Tibial nerve (tissue), 4 donors: ENCODE measurements at regions not wholly inside any gene's neighbourhood (a gene's known extent, or its start where the extent isn't known, plus 50 kb on each side); places are given as distances from the start of the nearest gene placed in this dataset.

Source experiments
- DNase-seq, 2 donors: peaks; one replicate each; pipeline ENCODE4 v3.0.0-alpha.2; 2019; ENCODE audit warnings: low spot score in 2 of 2
- H3K27ac ChIP-seq, 4 donors: fragments of 200-600 bp; sonication (generic) in 3 of 4; one replicate each; pipeline ENCODE4 v1.5.1; 2017 to 2019; ENCODE audit warnings: mild to moderate bottlenecking in 1 of 4
- H3K27me3 ChIP-seq, 2 donors: fragments of 200-600 bp; sonication (generic) in 1 of 2; one replicate each; pipeline versions ENCODE4 v1.5.1 to v1.6.0; 2017 to 2019
- H3K36me3 ChIP-seq, 3 donors: fragments of 200-600 bp; sonication (generic); one replicate each; pipeline ENCODE4 v1.5.1; 2018 to 2019
- H3K4me1 ChIP-seq, 4 donors: fragments of 200-600 bp; sonication (generic) in 3 of 4; one replicate each; pipeline ENCODE4 v1.5.1; 2017 to 2019
- H3K4me3 ChIP-seq, 4 donors: fragments of 200-600 bp; sonication (generic) in 3 of 4; one replicate each; pipeline ENCODE4 v1.5.1; 2017 to 2019; ENCODE audit warnings: mild to moderate bottlenecking in 1 of 4, moderate library complexity in 1 of 4
- H3K9me3 ChIP-seq, 4 donors: fragments of 200-600 bp; sonication (generic) in 3 of 4; one replicate each; pipeline ENCODE4 v1.5.1; 2017 to 2019
- CTCF ChIP-seq, 5 experiments: fragments of 200-600 bp in 3 of 5; fragments of 450-650 bp in 2 of 5; sonication (generic) in 3 of 5; IDR thresholded peaks; one replicate each; pipeline ENCODE4 v1.5.1; 2016 to 2019; ENCODE audit warnings: antibody characterized with exemption in 5 of 5, mild to moderate bottlenecking in 3 of 5, moderate library complexity in 2 of 5
- EP300 ChIP-seq, 2 donors: sonication (generic); formaldehyde crosslinking; IDR thresholded peaks; one replicate each; pipeline ENCODE4 v1.6.1; 2017; ENCODE audit warnings: antibody characterized with exemption in 2 of 2, mild to moderate bottlenecking in 1 of 2
- POLR2A ChIP-seq, 2 donors: fragments of 450-650 bp; IDR thresholded peaks; one replicate each; pipeline ENCODE4 v1.6.1; 2017; ENCODE audit warnings: antibody characterized with exemption in 2 of 2, mild to moderate bottlenecking in 2 of 2, moderate library complexity in 2 of 2
- WGBS, 2 donors: methylation state at CpG; one replicate each; pipeline ENCODE4 v1.1.5; 2018; 5-methylcytosine and 5-hydroxymethylcytosine counted together

- WGBS, 2 donors = 39 to 96% methylated on average over 1 of the region's 1 CpG
- DNase-seq = no peak
- no peaks in the 10 kb centered on the region for H3K36me3 ChIP-seq
- H3K27ac ChIP-seq = no peak overlapping the region
- no peaks in the 10 kb centered on the region for H3K27me3 ChIP-seq
- no peak for TF ChIP-seq POLR2A (IDR thresholded peaks at IDR 0.05)
- no peak for TF ChIP-seq EP300 (IDR thresholded peaks at IDR 0.05)
- TF ChIP-seq CTCF (IDR thresholded peaks at IDR 0.05) = no peak
- H3K4me1 ChIP-seq = no peaks in the 10 kb centered on the region
- no peak overlapping the region for H3K4me3 ChIP-seq
- H3K9me3 ChIP-seq = peaks cover 0 to 14% (median 0%) of the 10 kb centered on the region in 4 donors
These were observed 292.9 kb downstream of the GABRG2 start for GRCh38 chr5:162360373-162360931.

GRCh38 chr5:162372256-162372655 is 304.7 kb downstream of the GABRG2 start:
- Histone ChIP-seq H3K4me3 (peak overlapping the region in 1 of 4 donors; percentile 2), H3K27ac (no peak overlapping the region), H3K4me1 (peaks cover 0 to 4% (median 0%) of the 10 kb centered on the region in 4 donors), H3K27me3 (no peaks in the 10 kb centered on the region), H3K9me3 (peaks cover 0 to 10% (median 0%) of the 10 kb centered on the region in 4 donors), H3K36me3 (no peaks in the 10 kb centered on the region)
- DNase-seq = no peak
- WGBS, 2 donors = 28 to 33% methylated on average over 3 of the region's 3 CpGs
- TF ChIP-seq EP300 (IDR thresholded peaks at IDR 0.05) = no peak

DNA sequence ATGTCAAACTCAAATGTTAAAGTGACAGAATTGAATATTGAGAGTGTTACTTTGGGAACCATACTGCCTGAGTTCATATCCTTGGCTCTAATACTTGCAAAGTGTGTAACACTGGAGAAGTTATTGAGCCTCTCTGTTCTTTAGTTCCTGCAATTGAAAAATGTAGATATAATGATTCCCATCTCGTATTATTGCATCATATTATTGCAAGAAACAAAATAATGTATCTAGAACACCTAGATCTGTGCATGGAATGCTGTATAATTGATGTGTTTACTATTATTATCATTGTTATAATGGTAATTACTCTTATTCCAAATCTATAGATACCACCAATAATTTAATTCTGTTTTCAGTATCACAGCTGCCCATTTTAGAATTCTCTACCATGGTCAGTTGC is 310.3 kb downstream of the GABRG2 start:
- H3K9me3 ChIP-seq = no peaks in the 10 kb centered on the region
- H3K27ac ChIP-seq = no peak overlapping the region
- TF ChIP-seq POLR2A (IDR thresholded peaks at IDR 0.05) = no peak
- no peak for TF ChIP-seq CTCF (IDR thresholded peaks at IDR 0.05)
- TF ChIP-seq EP300 (IDR thresholded peaks at IDR 0.05) = no peak
- H3K4me3 ChIP-seq = no peak overlapping the region
- no peak for DNase-seq
- WGBS, 2 donors = 45 to 62% methylated on average over 1 of the region's 1 CpG
- peaks cover 0 to 3% (median 0%) of the 10 kb centered on the region in 4 donors for H3K4me1 ChIP-seq
- H3K36me3 ChIP-seq = no peaks in the 10 kb centered on the region
- no peaks in the 10 kb centered on the region for H3K27me3 ChIP-seq

GRCh38 chr5:162382839-162383238 is 315.3 kb downstream of the GABRG2 start:
- no peak for DNase-seq
- Histone ChIP-seq H3K4me1 (peaks cover 0 to 3% (median 0%) of the 10 kb centered on the region in 4 donors), H3K9me3 (no peaks in the 10 kb centered on the region), H3K27ac (no peak overlapping the region), H3K4me3 (no peak overlapping the region), H3K36me3 (no peaks in the 10 kb centered on the region), H3K27me3 (no peaks in the 10 kb centered on the region)
- no peak for TF ChIP-seq CTCF (IDR thresholded peaks at IDR 0.05)
- TF ChIP-seq EP300 (IDR thresholded peaks at IDR 0.05) = no peak
- no peak for TF ChIP-seq POLR2A (IDR thresholded peaks at IDR 0.05)
- WGBS, 2 donors = 63 to 86% methylated on average over 3 of the region's 3 CpGs

- no peaks in the 10 kb centered on the region for H3K36me3 ChIP-seq
- H3K4me3 ChIP-seq = no peak overlapping the region
- peaks cover 0 to 3% (median 0%) of the 10 kb centered on the region in 4 donors for H3K4me1 ChIP-seq
- 77 to 79% methylated on average over 2 of the region's 2 CpGs for WGBS, 2 donors
- TF ChIP-seq POLR2A (IDR thresholded peaks at IDR 0.05) = no peak
- no peak for TF ChIP-seq EP300 (IDR thresholded peaks at IDR 0.05)
- TF ChIP-seq CTCF (IDR thresholded peaks at IDR 0.05) = no peak
- no peaks in the 10 kb centered on the region for H3K27me3 ChIP-seq
- no peak for DNase-seq
- H3K9me3 ChIP-seq = no peaks in the 10 kb centered on the region
- H3K27ac ChIP-seq = no peak overlapping the region
These were observed 316.7 kb downstream of the GABRG2 start for GRCh38 chr5:162384225-162384624.
